ENCODE measurements at regions not wholly inside any gene's neighbourhood (a gene's known extent, or its start where the extent isn't known, plus 50 kb on each side); places are given as distances from the start of the nearest gene placed in this dataset.
"Not testable (repeated sequence)": the region's sequence is repeated elsewhere in the genome, so short reads cannot be mapped to it uniquely, and the experiment has no call there.

DNA sequence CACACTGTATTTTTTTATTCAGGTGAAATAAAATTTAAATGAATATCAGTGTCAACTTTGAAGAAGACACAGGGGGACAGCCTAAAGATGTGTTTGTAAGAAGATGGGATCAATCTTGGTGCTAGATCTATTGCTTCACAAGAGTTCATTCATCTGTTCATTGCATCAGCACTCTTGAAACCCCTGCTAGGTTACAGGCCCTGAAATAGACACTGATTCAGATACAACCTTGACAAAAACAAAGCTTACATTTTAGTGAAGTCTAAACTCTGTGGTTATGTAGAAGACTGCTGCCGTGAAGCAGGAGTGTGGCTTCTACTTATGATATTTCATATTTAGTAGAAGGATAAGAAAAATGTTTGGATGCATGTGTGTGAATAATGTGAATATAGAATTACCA is 215.9 kb upstream of the LRRC61 start:
- DNase-seq (ENCODE audit: low read depth): not testable (repeated sequence)

DNA sequence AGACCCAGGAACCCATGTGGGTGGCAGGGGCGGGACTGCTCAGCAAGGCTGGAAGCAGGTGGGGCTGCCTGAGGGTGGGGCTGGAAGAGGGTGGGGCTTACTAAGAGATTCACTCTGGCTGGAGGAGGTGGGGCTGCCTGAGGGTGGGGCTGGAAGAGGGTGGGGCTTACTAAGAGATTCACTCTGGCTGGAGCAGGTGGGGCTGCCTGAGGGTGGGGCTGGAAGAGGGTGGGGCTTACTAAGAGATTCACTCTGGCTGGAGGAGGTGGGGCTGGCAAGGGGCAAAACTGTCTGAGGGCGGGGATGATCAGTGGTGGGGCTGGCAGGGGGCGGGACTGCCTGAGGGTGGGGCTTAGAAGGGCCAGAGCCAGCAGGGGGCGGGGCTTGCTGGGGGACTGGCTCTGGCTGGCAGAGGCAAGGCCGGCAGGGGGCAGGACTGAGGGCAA is 212.8 kb upstream of the LRRC61 start:
- not testable (repeated sequence) for DNase-seq (ENCODE audit: low read depth)

DNA sequence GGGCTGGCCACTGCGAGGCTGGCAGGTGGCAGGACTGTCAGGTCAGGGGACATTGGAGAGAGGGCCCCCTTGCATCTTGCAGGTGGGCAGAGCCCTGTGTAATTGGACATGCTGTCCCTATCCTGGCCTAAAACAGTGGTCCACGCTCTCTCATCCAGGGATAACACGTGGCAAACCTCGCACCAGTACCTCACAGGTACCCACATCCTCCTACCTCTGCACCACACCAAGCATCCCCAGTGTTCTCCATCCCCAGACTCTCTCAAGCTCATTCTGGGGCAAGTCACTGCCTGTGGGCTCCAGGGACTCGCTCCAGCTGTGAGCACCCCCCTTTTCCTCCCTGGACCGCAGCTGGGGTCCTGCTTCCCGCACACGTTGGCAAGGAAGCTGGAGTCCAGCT is 212.3 kb upstream of the LRRC61 start:
- DNase-seq (ENCODE audit: low read depth): not testable (repeated sequence)

DNA sequence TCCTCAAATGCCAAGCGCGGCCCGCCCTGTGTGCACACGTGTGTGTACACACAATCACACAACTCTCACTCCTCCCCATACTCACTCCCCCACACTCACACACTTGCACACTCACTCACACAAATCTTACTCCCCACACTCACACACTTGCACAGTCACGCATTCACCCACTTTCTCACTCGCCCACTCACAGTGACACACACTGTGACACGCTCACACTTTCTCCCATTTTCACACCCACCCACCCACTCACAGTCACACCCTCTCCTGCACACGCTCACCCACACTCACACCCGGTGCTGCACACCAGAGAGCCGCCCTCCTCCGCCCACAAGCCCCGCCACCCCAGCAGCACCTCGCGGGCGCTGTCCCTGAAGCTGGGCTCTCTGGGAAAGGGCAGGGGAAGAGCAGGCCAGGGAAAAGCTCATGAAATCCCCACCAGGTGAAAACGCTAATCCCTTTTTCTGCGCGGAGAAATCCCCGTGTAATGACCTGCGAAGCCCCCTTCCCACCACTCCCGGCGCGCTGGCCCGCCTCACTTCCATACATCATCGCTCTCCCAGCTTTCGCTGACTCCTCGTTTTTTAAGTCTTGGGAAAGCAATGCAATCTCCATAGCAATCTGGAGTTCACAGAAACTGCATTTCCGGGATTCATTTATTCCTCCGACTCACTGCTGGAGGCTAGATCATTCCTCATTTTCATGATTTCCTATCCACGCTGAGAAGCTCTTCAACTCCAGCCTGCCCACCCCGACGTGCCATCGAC is 211.6 kb upstream of the LRRC61 start:
- not testable (repeated sequence) for DNase-seq (ENCODE audit: low read depth)

DNA sequence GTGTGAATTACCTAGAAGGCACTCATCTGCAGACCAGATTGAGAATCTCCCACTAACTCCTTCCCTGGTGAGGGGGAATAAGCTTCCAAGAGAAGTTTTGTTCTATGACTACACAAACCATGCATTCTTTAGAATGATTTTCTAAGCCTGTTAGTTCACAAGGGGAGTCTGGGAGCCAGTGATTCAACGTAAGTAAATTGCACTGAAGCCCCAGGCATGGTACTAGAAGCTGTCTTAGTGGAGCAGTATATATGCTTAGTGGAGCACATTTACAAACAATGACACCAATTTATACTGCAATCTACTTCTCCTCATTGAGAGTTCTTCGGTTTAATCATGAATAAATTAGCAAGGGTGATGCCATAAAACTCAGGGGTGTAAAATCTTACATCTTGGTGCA is 209.9 kb upstream of the LRRC61 start:
- not testable (repeated sequence) for DNase-seq (ENCODE audit: low read depth)

DNA sequence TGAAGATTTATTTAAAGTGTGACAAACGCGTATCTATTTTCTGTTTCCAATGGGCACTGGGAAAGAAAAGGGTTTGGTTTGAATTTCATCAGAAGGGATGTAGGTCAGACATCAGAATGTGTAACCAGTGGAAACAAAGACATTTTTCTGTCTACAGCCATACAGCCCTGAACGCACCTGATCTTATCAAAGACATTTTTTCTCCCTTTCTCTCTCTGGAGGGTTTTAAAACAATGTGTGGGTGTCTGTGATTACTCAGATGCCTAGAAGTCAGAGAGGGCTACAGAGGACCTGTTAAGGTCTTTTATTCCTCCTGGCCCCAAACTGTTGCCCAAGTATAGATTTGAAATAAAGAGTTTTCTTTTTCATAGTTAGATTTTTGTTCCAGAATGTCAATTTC is 208.6 kb upstream of the LRRC61 start:
- DNase-seq (ENCODE audit: low read depth): not testable (repeated sequence)

DNA sequence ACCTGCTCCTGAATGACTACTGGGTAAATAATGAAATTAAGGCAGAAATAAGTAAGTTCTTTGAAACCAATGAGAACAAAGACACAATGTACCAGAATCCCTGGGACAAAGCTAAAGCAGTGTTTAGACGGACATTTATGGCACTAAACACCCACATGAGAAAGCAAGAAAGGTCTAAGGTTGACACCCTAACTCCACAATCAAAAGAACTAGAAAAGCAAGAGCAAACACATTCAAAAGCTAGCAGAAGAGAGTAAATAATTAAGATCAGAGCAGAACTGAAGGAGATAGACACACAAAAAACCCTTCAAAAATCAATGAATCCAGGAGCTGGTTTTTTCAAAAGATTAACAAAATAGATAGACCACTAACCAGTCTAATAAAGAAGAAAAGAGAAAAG is 203.2 kb upstream of the LRRC61 start:
- DNase-seq (ENCODE audit: low read depth): not testable (repeated sequence)

DNA sequence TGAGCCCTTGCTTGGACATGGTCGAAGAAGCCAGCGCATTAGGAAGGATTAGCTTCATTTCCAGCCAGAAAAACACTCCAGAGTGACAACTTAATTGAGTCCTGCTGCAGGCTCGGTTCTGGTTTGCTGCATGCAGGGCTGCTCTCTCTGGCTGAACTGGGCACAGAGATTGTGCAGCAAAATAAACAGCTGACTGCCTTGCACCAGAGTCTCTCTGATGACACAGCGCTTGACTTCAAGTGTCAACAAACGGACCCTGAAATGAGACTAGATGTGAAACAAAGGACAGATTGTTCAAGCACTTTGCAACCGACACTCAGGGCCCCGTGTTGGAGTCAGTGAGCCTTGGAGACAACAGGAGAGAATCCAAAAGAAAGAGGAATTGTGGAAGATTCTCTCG is 197.3 kb upstream of the LRRC61 start:
- not testable (repeated sequence) for DNase-seq (ENCODE audit: low read depth)

DNA sequence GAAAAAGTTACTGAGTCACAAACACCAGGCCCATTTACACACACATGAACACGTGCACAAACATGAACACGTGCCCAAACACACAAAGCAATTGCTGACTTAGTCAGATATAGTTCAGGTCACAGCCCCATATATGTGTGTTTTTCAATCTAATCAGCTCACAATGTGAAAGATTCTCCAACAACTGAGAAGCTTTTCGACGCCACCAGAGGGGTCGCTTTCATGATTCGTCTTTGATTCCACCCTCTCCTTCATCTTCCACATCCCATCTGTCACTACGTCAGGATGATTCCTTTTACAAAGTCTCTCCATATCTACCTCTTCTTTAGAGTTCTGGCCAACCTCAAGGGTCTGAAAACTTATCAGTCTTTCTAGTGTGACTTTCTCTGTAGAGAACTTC is 188.7 kb upstream of the LRRC61 start:
- not testable (repeated sequence) for DNase-seq (ENCODE audit: low read depth)

DNA sequence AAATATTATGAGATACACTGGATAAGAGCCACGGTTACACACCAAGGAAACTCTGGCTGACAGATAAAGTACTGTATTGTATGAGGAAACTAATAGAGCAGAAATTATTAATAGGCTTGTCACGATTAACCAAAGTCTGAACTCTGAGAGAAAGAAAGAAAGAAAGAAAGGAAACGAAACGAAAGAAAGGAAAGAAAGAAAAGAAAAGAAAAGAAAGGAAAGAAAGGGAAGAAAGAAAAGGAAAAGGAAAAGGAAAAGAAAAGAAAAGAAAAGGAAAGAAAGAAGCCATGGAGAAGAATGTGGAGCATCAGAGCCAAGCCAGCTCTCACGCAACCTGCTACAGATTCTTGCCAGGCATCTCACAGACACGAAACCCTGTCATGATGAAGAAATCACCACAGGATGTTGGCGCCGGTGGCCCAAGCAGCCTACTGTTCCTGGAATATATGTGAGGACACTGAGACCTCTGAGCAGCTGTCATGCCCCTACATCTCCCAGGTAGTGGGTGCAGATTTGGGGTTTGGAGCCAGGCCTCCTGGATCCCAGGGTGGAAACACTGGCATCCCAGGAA is 187.4 kb upstream of the LRRC61 start:
- DNase-seq (ENCODE audit: low read depth): not testable (repeated sequence)

DNA sequence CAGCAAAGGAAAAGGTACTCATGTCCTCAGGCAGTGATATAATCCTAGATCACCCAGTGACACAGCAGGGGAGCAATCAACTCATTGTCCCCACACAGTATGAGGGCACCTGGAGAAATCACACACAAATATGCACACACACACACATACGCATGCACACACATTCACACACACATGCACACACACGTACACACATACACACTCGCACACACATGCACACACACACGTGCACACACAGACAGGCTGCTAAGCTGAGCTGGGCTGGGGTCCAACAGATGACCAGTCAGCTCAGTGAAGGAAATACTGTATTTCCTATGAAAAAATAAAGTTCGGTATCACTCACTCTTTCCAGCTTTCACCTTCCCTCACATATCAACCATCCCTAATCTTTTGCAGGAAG is 183.3 kb upstream of the LRRC61 start:
- DNase-seq (ENCODE audit: low read depth): not testable (repeated sequence)

DNA sequence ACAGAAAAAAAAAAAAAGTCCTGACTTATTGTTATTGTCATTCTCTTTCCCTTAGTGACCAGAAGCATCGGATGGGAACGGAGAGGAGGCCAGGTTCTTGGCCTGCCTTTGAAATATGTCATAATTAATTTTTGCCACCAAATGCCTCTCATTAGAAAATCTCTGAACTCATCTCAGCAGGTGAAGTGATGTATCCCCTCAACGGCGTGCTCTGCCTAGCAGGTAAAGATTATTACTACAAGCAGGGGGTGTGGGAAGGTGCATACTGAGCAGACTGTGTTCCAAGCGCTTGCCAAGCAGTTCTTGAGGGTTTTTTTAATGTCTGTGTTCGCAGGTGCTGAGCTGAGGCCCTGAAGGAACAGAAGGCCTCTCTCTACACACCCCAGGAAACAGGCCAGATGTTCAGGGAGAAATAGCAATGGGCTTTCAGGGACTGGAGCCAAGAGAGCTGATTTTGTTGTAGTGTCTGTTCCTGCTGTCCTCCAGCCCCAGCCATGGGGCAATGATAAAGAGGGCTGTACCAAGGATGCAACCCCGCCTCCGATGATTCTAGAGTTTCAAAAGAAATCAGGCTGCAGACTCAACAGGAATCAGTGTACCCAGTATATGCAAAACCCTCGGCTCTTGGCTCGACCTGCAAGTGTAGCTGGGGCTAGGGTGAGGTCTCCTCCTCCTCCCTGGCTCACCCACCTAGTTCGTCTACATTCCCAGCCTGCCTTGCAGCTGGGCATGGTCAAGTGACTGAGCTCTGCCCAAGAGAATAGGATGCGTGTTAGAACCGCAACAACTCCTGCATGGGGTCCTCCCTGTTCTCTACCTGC is 181.4 kb upstream of the LRRC61 start:
- DNase-seq (ENCODE audit: low read depth): not testable (repeated sequence)

DNA sequence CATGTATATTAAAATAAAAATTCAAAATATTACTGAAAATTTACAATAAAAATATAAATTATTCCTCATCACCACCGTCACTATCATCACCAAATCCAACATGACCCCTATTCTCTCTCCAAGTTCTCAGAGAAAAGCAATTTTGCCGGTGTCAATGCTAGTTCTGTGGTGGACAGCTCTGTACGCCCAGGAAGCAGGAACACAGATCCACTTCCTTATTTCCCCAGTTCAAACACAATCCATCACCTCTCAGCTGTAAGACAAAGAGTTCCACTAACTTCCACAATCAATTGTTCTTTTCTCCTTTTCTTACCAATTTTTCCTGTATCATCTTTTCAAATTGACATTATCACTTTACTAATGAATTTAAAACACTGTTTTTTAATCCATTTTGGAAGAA is 177.0 kb upstream of the LRRC61 start:
- not testable (repeated sequence) for DNase-seq (ENCODE audit: low read depth)

DNA sequence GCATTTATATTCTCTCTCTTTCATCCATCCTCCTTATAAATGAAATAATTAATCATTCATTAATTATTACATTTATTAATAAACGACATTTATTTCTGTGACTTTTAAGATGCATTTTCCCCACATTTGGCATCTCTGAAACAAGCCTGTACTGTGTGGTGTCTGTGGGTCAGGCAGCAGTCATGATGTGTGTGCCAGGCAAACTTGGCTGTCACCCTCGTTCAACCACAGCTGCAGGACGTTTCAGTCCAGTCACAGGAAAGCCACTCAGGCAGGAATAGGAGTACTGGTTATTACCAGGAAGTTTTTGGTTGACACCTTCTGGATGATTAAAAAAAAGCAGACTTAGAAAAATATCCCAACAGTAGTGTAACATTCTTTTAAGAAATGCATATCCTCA is 175.6 kb upstream of the LRRC61 start:
- not testable (repeated sequence) for DNase-seq (ENCODE audit: low read depth)

DNA sequence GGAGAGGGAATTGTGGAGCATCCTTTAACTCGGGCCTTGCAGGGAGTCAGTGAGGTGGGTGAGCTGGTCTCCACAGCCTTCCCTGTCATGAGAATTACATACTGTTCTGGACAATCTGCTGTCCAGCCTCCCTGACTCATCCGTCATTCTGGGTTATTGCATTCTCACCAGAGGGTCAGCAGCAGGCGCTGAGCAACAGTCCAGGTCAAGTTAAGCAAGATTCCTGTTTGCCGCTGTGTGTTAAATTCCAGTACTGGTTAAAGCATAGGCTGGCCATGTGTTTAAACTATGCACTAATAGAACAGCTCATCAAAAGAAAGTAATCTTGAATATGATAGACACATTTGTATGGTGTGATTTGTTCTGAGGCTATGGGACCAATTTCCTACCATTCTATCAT is 167.1 kb upstream of the LRRC61 start:
- DNase-seq (ENCODE audit: low read depth): not testable (repeated sequence)

DNA sequence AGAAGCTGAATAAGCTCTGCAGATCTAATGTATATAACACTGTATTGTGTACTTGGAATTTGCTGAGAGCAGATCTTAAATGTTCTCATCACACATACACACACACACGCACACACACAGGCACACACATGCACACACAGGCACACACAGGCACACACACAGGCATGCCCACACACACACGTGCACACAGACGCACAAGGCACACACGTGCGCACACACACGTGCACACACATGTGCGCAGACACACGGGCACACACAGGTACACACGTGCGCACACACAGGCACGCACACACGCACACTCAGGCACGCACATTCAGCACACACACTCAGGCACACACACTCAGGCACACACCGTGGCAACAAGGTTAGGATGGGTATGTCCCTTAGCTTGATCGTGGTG is 164.5 kb upstream of the LRRC61 start:
- not testable (repeated sequence) for DNase-seq (ENCODE audit: low read depth)

DNA sequence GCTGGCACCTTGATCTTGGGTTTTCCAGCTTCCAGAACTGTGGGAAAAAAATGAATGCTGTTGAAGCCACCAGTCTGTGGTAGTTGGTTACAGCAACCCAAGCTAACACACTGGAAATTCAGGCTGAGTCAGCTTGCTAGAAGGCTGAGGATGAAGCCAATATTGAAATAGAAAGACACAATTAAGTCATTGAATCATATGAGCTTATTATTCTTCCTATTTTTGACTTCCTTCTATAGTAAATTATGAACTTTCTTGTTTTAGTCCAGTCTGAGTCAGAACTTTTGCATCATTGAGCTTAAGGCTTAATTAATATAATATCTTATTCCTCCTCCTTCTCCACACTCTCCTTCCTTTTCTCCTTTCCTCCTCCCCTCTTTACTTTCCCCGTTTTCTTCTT is 153.6 kb upstream of the LRRC61 start:
- DNase-seq (ENCODE audit: low read depth): not testable (repeated sequence)

DNA sequence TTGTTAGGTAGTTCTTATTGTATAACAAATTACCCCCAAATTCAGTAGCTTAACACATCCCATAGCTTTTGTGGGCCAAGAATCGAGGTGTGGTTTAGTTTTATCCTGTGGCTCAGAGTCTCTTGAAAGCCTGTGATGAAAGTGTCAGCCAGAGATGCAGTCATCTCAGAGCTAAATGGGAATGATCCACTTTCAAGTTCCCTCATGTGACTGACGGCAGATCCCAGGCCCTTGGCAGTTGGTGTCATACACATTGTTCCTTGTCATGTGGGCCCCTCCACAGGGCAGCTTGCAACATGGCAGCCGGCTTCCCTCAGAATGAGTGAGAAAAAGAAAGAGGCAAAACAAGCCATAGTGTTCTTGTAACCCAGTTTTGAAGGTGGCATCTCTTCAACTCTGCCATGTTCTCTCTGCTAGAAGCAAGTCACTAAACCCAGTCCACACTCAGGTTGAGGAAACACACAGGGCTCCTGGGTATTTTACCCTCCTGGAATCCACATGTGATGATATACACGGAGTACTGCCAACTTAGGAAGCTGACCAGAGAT is 153.1 kb upstream of the LRRC61 start:
- DNase-seq (ENCODE audit: low read depth): not testable (repeated sequence)

DNA sequence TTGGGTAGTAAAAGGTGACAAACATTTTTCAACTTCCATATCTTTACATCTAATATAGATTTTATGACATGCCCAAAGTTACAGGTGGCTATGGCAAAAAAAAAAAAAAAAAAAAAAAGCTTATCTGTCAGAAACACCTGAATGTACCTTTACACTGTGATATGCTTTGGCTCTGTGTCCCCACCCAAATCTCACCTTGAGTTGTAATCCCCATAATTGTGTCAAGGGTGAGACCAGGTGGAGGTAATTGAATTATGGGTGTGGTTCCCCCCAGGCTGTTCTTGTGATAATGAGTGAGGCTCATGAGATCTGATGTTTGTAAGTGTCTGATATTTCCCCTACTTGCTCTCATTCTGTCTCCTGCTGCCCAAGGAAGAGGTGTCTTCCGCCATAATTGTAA is 139.6 kb upstream of the LRRC61 start:
- not testable (repeated sequence) for DNase-seq (ENCODE audit: low read depth)

DNA sequence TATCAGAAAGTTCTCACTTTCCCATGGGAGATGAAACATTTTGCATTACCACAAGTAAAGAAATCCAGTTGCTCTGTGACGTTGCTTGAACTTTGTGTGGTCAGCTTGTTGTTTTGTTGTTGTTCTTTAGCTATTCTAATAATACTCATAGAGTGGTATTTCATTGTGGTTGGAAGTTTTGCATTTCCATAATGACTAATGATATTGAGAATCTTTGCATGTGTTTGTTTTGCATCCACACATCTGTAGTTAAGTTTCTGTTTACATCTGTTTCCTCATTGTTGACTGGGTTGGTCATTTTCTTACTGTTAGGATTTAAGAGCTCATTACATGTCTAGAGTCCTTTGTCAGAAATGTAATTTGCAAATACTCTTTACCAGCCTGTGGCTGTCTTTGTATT is 133.2 kb upstream of the LRRC61 start:
- not testable (repeated sequence) for DNase-seq (ENCODE audit: low read depth)

DNA sequence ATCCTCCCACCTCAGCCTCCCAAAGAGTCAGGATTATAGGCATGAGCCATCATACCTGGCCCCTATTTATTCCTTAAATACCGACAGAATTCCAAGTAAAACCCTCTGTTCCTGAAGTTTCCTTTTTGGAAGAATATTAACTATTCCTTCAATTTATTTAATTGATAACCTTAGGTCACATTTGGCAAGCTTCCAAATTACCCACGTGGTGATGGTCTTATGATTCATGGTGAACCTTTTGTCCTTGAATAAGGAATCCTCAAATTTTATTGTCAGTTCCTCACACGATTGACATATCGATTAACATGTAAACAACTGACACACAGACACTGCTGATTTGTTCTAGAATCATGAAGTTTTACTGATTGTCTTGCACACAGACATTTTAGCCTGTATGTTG is 130.6 kb upstream of the LRRC61 start:
- DNase-seq (ENCODE audit: low read depth): not testable (repeated sequence)

DNA sequence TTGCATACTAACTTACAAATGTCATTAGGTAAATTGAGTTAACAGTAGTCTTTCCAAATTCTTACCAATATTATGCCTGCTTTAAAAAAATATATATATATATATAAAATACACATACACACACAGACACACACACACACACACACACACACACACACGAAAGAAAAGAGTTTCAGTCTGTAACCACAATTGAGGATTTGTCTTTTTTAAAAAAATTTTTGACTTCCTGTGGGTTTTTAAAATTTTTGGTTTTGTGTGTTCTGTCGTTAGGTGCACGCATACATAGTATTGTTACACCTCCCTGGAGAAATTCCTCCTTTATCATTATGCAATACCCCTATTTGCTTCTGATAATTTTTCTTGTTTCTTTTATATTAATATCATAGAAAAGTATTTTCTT is 129.3 kb upstream of the LRRC61 start:
- not testable (repeated sequence) for DNase-seq (ENCODE audit: low read depth)

All from CMK (cell line).